HFF-Myc (cell line): ENCODE measurements at regions not wholly inside any gene's neighbourhood (a gene's known extent, or its start where the extent isn't known, plus 50 kb on each side); places are given as distances from the start of the nearest gene placed in this dataset.

Source experiments
- DNase-seq: peaks from one replicate; pipeline ENCODE4 v3.0.0-alpha.2; 2011; ENCODE audit warnings: low read depth; ENCODE audit errors: extremely low read depth
- H3K4me3 ChIP-seq: replicated peaks from 2 replicates; pipeline ENCODE4 v1.5.1; 2011; ENCODE audit warnings: low read depth, mild to moderate bottlenecking, control low read depth, low read length
- TF ChIP-seq, protein P1 (sequence below): IDR thresholded peaks from 2 replicates; pipeline ENCODE4 v1.5.1; 2012; ENCODE audit warnings: mild to moderate bottlenecking, low read depth, low read length, control low read depth; ENCODE audit errors: missing control alignments

DNA sequence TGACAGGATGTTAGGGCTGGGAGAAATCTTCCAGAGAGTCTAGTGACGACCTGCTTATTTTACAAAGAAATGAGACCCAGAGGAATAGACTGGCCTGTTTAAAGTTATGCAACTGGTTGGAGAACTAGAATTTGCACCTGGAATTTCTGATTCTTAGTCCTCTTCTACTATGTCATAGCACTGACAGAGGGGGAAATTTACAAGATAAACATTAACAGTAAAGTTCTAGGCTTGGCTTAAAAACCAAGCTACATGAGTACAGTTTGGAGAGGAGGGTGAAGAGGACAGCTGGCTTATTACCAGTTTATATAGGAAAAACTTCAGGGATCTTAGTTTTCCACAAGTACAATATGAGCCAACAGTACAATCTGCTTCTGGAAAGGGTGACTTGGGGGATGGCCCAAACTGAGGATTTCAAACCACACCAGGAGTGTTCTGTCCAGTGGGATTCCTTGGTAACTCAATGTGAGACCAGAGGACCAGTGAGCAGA, 269.6 kb downstream of the CD109 start:
- no peak for DNase-seq
- TF ChIP-seq, protein P1, sequence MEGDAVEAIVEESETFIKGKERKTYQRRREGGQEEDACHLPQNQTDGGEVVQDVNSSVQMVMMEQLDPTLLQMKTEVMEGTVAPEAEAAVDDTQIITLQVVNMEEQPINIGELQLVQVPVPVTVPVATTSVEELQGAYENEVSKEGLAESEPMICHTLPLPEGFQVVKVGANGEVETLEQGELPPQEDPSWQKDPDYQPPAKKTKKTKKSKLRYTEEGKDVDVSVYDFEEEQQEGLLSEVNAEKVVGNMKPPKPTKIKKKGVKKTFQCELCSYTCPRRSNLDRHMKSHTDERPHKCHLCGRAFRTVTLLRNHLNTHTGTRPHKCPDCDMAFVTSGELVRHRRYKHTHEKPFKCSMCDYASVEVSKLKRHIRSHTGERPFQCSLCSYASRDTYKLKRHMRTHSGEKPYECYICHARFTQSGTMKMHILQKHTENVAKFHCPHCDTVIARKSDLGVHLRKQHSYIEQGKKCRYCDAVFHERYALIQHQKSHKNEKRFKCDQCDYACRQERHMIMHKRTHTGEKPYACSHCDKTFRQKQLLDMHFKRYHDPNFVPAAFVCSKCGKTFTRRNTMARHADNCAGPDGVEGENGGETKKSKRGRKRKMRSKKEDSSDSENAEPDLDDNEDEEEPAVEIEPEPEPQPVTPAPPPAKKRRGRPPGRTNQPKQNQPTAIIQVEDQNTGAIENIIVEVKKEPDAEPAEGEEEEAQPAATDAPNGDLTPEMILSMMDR = no peak
- H3K4me3 ChIP-seq = no peak overlapping the region

DNA sequence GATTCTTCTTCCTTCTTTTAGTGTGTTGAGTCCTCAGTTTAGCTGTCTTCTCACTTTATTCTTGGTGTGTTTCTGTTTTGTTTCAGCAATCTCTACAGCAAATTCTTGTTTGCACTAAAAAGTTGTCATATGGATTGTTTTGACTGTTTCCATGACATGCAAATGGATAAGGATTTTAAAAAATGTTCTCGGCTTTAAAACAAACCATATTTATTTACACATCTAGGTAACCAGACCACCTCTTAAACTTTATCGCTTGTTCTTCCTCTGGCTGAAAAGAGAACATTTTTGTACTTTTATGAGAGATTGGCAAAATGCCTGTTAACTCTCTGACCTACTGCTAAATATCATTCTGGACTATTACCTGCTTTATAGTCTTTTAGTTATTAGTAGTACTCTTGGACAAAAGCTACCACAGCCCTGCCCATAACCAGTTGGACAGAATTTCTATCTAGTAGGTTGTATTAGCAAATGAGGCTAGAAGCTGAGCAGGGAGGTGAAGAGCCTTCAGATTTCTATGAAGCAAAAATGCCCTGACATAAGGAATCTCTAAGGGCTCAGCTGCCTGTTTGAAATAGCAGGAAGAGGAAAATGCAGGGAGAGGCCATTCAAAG, 268.3 kb downstream of the CD109 start:
- DNase-seq = no peak
- TF ChIP-seq, protein P1 = no peak
- no peak overlapping the region for H3K4me3 ChIP-seq

DNA sequence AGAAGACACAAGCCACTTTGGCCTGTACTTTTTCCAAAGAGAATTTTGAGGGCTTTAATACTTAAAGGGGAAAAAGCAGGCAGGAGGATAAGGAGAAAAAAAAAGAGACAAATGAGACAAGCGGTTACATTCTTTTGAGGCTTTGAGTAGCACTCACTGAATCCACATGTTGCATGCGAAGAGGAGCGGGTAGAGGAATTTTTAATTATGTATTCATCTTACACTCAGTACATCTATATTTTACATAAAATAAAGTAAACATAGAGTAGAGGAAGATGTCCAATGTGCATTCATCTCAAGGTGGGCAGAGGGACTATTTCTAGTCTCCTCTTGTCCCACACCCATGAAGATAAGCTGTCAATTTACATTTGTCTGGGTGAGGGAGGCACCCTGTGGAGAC, 266.9 kb downstream of the CD109 start:
- no peak overlapping the region for H3K4me3 ChIP-seq
- TF ChIP-seq, protein P1 = no peak
- no peak for DNase-seq

DNA sequence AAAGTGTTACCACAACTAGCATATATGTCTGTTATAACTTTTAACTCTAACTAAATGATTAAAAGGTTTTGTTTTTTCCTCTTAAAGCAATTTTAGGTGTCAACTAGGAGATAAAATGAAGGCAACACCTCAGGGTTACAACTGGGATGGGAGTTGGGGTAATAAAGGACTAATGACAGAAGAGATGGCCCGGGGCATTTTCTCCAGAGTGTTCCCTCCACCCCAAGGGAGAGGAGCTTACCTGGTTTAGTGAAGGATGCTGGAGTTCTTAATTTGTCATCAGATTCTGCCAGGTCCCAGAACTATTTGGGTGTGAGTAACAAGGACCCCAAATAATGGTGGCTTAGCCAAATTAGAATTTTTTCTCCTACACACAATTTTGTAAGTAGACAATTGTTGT, 260.3 kb downstream of the CD109 start:
- H3K4me3 ChIP-seq = no peak overlapping the region

DNA sequence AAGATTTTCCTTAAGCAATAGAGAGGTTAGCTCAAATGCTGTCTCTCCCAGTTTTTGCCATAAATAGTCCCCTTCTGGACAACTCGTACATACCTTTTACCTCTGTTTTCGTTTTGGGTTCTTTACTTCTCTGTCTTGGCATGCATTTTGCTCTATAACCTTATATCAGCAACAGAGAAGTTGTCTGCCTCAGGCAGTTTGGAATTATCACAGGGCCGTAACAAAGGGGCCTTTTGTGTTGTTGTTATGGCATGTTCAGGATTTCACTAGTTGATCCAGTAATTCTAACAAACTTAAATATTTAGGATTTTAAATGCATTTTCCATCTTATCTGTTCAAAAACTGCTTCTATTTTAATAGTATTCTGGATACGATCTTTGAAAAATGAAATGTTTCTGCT, 259.8 kb downstream of the CD109 start:
- no peak for DNase-seq
- H3K4me3 ChIP-seq = no peak overlapping the region
- TF ChIP-seq, protein P1 = no peak

More for the DNA sequence above, 260.3 kb downstream of the CD109 start:
- TF ChIP-seq, protein P1 = no peak
- DNase-seq = no peak

DNA sequence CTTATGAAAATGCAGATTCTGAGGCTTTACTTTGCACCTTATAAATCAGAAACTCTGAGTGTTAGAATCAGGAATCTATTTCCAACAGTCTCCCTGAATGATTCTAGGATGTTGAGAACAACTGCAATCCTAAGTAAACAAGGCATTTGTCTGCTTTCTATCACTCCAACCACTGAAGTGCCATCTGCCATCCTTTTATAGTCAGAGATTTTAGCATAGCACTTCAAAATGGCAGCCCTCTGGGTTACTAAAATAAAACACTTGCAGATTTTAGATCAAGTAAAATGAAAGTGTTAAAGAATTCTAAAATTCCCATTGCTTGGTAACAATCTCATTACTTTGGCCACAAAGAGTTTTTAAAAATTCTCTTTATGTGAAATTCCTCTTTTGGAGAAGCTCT, 258.9 kb downstream of the CD109 start:
- no peak for DNase-seq
- no peak overlapping the region for H3K4me3 ChIP-seq
- TF ChIP-seq, protein P1 = no peak

DNA sequence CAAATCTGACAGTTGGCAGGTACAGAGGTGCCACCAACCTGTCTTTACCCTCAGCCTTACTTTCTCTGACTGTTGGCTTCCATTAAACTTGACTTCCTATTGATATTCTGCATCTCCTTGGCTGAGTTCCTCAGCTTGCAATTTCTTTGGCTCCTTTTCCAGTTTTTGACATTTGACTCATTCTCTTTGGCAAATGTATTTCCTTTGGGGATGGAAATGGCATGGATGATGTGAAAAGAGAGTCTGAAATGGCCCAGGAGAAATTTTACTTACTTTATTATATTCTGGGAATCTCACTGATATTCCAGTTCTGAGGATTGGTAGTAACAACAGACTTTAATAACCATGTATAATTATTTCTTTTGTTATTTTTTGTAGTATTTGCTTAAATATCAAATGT, 255.2 kb downstream of the CD109 start:
- DNase-seq = no peak
- TF ChIP-seq, protein P1 = no peak
- no peak overlapping the region for H3K4me3 ChIP-seq
